Adrenal gland (tissue), 5 donors: ENCODE measurements at regions not wholly inside any gene's neighbourhood (a gene's known extent, or its start where the extent isn't known, plus 50 kb on each side); places are given as distances from the start of the nearest gene placed in this dataset.

ENCODE experiments used
- CTCF ChIP-seq, 6 experiments: fragments of 450-650 bp in 4 of 6; fragments of 200-600 bp in 2 of 6; sonication (generic) in 1 of 6; IDR thresholded peaks; 1 replicate in 5 of 6; 2 replicates in 1 of 6; pipeline versions ENCODE4 v1.5.1 to v1.8.0; 2016 to 2021; ENCODE audit warnings: antibody characterized with exemption in 6 of 6, mild to moderate bottlenecking in 2 of 6, moderate library complexity in 1 of 6
- POLR2A ChIP-seq, 2 donors: fragments of 450-650 bp; IDR thresholded peaks; one replicate each; pipeline ENCODE4 v1.6.1; 2017; ENCODE audit warnings: antibody characterized with exemption in 2 of 2, mild to moderate bottlenecking in 2 of 2, moderate library complexity in 1 of 2
- donor health status: DM: no; HTN: no; CAD: no.

GRCh38 chr7:155191137-155191536, 106.5 kb upstream of the INSIG1 start:
- TF ChIP-seq CTCF (IDR thresholded peaks at IDR 0.05) (no peak), POLR2A (IDR thresholded peaks at IDR 0.05) (no peak)
